GM19240 (cell line): ENCODE measurements at regions not wholly inside any gene's neighbourhood (a gene's known extent, or its start where the extent isn't known, plus 50 kb on each side); places are given as distances from the start of the nearest gene placed in this dataset.
"Not testable (repeated sequence)": the region's sequence is repeated elsewhere in the genome, so short reads cannot be mapped to it uniquely, and the experiment has no call there.

Experiments
- DNase-seq: peaks from one replicate; pipeline ENCODE4 v3.0.0; 2011; ENCODE audit warnings: low spot score; ENCODE audit not compliant: insufficient read length

DNA sequence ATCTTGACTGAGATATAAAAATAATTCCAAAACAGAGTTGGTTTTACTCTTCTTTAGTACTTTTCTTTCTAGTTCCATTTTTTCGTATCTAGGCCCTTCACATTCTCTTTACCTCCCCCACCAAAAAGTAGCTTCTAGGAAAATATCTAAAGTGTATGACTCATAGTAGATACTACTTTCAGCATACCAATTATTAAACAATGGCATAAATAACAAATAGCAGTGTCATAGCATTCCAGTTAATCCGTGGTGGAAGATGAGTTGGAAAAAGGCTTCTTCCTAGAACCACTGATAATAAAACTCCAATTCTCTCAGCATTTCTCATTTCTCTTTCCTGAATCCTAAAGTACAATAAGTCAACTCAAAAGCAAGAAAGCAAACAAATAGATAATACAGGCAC lies 859.0 kb upstream of the B3GALT2 start:
- DNase-seq, result no peak

DNA sequence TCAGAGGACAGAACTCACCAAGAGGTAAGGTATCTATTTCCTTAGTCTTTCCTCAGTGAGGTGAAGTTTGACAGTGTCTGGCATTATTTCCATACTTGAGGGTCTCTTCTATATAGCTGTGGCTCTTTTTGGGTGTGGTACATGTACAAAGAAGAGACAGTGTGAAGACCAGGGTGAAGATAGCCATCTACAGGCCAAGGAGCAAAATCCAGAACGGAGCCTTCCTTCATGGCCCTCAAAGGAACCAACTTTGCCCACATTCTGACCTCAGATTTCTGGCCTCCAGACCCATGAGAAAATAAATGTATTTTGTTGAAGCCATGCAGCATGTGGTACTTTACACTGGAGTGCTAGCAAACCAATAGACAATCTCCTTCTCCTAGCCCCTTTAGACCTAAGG lies 858.5 kb upstream of the B3GALT2 start:
- no peak for DNase-seq

GRCh38 chr1:194043984-194044755 lies 857.8 kb upstream of the B3GALT2 start:
- DNase-seq, result no peak

- DNase-seq, result no peak
Observed at GRCh38 chr1:194042736-194043135, 856.3 kb upstream of the B3GALT2 start.

DNA sequence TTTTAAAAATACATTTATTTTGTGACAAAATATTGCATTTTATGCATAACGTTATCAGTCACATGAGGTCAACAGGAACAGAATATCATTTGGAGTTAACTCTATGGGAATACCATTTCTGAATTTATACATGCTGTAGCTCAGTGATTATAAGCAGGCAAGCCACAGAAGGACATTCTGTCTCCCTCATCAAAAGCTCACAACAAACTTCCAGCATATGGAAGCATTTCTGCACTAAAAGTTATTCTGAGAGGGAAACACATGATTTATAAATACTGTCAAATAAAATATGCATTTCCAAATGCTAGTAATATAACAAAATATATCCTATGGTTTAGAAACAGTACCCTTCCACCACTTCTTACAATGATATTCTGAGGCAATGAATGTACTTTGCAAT lies 854.1 kb upstream of the B3GALT2 start:
- DNase-seq, result no peak

DNA sequence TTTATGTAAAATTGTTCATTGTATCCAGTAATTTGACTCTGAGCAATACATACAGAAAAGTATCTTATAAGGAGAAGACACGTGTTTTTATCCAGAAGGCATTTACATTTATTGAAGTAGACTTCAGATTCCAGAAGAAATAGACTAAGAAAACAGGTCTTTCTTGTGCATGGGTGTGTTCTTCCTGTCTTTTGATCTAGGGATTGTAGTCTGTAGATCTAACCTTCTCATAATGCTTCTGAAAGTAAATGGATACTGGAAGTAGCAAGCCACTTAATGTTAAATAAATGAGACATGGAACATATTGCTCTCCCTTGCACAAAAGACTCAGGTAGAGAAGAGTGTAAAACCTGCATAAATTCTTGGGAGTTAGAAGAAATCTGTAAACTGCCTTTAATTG lies 853.2 kb upstream of the B3GALT2 start:
- no peak for DNase-seq

- no peak for DNase-seq
Observed at GRCh38 chr1:194033646-194034045, 847.2 kb upstream of the B3GALT2 start.

DNA sequence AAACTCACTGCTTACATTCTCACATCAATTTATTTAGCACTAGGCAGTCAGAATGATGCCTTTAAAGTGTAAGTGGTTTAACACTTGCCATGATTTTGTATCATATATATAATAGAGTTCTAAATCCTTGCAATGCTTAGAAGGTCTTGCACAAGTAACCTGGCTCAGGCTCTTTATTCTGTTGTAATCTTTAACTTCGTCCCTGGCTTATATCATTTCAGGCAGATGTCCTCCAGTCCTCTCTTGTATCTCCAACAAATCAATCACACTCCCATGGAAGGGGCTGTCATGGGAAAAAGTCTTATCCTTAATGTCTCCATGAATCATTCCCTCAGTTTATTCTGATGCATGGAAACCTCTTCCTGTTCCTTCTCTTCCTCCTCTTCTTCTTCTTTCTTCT lies 841.6 kb upstream of the B3GALT2 start:
- DNase-seq, result no peak

DNA sequence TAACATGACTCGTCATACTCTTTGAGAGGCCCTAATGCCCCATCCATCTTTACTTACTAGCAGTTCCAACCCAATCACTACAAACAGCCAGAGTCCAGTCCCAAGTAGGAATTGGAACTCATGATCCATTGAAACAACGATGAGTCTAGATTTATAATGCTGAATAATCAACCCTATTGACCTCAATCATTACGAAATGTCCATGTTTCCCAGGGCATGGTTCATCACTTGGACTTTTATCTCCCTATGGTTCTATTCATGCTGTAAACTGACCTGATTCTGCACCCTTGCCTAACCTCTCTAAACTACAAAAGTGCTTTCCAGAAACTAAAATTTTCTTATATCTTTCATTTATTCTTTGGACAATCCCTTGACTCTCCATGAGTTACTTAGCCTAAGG lies 840.0 kb upstream of the B3GALT2 start:
- DNase-seq, result no peak

DNA sequence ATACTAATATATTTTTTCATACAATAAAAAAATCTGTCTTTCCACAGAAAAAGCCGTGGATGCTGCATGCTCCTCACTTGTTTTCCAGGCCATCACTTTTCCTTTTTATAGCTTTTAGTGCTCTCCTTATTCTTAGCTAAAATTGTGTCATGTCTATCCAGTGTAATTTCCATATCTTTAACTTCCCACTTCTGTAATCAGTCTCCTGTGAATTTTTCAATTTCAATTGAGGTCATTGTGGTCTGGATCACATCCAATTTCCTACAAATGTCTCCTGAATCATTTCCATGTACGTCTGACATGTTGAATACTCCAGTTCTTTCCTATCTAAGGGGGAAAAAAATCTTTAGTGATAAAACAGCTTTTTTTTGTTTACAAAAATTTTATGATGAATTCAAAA lies 838.2 kb upstream of the B3GALT2 start:
- DNase-seq, result no peak

- DNase-seq, result no peak
Observed at GRCh38 chr1:194014014-194014413, 827.6 kb upstream of the B3GALT2 start.

- no peak for DNase-seq
Observed at GRCh38 chr1:194013561-194013960, 827.1 kb upstream of the B3GALT2 start.

DNA sequence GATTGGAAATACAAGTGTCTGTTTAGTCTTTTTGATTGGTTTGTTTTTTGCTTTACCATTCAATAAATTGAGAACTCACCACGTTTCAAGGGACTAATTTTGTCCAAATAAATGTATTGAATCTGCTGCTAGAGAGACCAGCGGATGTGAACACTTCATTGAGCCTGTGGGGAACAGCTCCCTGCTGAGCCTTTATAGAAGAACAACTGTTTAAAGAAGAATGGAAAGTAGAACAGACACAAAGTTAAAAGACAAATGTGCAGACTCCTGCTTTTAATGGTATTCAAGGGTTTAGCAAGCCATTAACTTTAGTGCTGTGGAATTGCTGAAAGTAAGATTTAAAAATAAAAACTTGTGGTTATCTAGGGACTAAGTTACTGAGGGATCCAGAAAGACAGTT lies 817.7 kb upstream of the B3GALT2 start:
- DNase-seq, result no peak

GRCh38 chr1:194001726-194002350 lies 815.4 kb upstream of the B3GALT2 start:
- DNase-seq, result not testable (repeated sequence)

GRCh38 chr1:193988885-193989284 lies 802.5 kb upstream of the B3GALT2 start:
- DNase-seq, result no peak

GRCh38 chr1:193979219-193979618 lies 792.8 kb upstream of the B3GALT2 start:
- DNase-seq, result no peak

DNA sequence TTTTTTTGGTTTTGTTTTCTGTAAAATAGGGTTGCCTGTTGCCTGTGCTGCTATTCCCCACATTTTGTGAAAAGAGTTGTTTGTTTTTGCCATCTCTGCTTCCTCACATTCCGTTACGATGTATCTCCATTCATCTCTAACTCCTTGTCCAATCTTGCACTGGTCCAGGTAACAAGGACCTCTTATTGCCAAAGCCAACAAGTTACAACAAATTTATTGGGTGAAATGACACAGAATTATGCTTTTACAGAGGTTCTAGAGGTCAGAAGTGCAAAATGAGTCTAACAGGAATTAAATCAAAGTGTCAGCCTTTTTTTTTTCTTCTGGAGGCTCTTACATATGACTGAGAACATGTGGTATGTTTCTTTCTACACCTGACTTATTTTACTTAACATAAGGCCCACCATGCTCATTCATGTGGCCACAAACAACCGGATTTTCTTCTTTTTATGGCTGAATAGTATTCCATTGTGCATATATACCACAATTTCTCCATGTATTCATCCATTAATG lies 787.9 kb upstream of the B3GALT2 start:
- DNase-seq, result no peak

- DNase-seq, result no peak
Observed at GRCh38 chr1:193973428-193973827, 787.0 kb upstream of the B3GALT2 start.

DNA sequence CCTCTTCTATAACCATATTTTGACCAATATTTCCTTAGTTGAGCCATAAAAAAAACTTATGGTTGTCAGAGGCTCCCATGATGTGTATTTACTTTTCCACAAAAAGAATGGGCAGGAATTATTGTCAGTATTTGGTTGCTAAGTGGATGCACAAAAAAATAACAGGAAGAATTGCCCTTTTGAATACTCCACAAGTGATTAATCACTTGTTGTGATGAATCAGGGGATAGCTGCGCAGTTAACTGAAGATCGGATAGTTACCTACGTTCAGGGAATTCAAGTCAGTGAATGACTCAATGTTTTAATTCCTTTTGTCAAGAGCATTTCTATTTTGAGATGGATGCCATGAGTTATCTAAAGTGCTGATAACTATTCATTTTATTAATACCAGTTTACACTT lies 785.2 kb upstream of the B3GALT2 start:
- DNase-seq, result no peak

GRCh38 chr1:193960499-193960898 lies 774.1 kb upstream of the B3GALT2 start:
- no peak for DNase-seq

DNA sequence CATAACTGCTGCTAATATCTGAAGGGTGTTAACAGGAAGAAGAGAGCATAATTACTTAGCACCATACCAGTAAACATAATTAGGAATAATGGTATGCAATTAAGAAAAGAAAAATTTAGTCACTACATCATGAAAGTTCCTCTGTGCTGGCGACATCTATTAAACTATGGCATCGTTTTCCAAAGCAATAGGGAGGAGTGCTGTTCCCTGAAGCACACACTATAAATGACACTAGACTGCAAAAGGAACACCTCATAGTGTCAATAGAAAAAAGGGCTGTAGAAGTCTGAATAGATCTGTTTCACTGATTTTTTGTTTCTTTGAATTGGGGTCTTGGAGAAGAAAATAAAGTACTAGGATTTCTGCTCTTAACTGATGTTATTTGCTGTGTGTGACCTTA lies 773.6 kb upstream of the B3GALT2 start:
- DNase-seq, result no peak

DNA sequence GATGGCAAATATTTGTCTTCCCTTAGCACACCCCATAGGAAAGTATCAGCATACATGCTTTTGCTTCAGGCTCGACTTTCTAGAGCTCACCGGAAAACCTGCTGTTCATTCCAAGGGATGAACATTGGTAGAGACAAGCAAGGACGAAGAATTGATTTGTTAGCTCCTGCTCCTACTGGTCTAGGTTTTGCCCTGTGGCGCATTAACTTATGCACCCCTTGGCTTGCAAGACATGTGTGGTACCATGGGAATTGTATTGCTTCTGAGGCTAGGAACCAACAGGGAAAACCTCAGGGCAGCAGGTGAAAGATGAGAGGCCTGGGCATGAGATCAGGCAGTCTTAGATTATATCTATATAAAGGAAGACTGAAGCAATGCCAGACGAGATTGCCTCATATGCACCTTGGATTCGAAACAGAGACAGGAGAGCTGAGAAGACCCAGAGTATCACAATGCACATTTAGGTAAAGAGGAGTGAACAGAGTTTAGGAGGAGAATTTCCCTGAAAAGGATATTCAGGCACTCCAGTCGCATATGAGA lies 771.2 kb upstream of the B3GALT2 start:
- DNase-seq, result no peak
